ENCODE measurements at regions not wholly inside any gene's neighbourhood (a gene's known extent, or its start where the extent isn't known, plus 50 kb on each side); places are given as distances from the start of the nearest gene placed in this dataset.

DNA sequence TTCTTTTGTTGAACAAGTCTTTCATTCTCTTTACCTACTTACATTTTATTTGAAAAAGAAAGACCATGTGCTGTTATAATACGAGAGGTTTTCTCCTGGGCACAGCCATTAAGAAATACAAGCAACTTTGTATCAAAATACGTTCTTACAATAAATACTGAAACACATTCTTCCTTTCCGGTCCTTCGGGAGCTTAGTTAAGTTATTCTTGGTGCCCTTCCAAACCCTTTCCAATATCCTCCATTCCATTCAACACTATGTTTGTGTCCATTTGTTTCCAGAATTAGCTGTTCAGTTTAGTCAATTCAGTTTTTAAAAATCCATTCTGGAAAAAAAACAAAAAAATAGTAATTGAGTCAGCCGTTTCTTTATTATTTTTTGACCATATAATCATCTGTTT lies 746.8 kb upstream of the SLC10A2 start:
- H3F3A ChIP-seq (ENCODE audit: low read length, unreplicated experiment), result no peaks in the 10 kb centered on the region
- no peak overlapping the region for H3K4me3 ChIP-seq (ENCODE audit: low read length)
- no peak overlapping the region for H3K4me2 ChIP-seq (ENCODE audit: low read length)
- BruUV-seq (replicated peaks), result no TSS peak
- TF ChIP-seq CTCF (conservative IDR thresholded peaks at IDR 0.05; ENCODE audit: low read depth, low read length) (no peak), EZH2phosphoT487 (IDR thresholded peaks at IDR 0.05; ENCODE audit: borderline replicate concordance, low read length) (no peak), EZH2 (IDR thresholded peaks at IDR 0.05; ENCODE audit: low read length, unreplicated experiment) (no peak)
- H3K9me2 ChIP-seq (replicated peaks; ENCODE audit: low read length), result no peaks in the 10 kb centered on the region
- DNase-seq (no peak), ATAC-seq (no peak)
- no peaks in the 10 kb centered on the region for H4K20me1 ChIP-seq (ENCODE audit: low read length)
- no peaks in the 10 kb centered on the region for H3K4me1 ChIP-seq (ENCODE audit: insufficient read depth, low read length)
- intact Hi-C loops (cut with micrococcal nuclease), result no loop called here
- no peaks in the 10 kb centered on the region for H3K79me2 ChIP-seq (ENCODE audit: low read length)
- POLR2A ChIA-PET (ENCODE audit: unreplicated experiment), result no interaction called here
- H3K9ac ChIP-seq (ENCODE audit: low read length), result no peak overlapping the region
- H3K36me3 ChIP-seq (ENCODE audit: low read depth, low read length), result no peaks in the 10 kb centered on the region
- CTCF ChIA-PET, result no interaction called here
- H3K27ac ChIP-seq (ENCODE audit: low read length), result no peak overlapping the region
- no peaks in the 10 kb centered on the region for H3K27me3 ChIP-seq (ENCODE audit: low read length)
- H2AFZ ChIP-seq (ENCODE audit: low read length), result no peak overlapping the region
- no peaks in the 10 kb centered on the region for H3K9me3 ChIP-seq (ENCODE audit: low read length)

DNA sequence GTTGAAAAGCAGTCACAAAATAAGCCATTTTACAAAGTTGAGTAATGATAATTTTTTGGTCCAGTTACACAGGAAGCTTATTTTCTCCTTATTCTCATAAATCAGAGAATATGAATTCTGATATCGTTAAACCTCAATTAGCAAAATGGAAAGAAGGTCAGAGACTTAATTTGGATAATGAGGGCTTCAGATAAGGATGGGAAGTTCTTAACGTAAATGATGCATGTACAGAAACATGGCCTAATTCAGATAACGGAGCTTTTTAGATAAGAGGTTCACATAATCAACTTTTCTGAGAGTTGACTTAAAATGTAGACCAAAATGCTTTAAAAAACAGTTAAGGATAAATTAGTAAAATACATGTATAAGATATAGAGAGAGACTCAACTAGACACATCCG lies 746.3 kb upstream of the SLC10A2 start:
- Histone ChIP-seq H3K4me3 (ENCODE audit: low read length) (no peak overlapping the region), H3K9me3 (ENCODE audit: low read length) (no peaks in the 10 kb centered on the region), H3K79me2 (ENCODE audit: low read length) (no peaks in the 10 kb centered on the region), H3K9ac (ENCODE audit: low read length) (no peak overlapping the region), H3F3A (ENCODE audit: low read length, unreplicated experiment) (no peaks in the 10 kb centered on the region), H3K9me2 (replicated peaks; ENCODE audit: low read length) (no peaks in the 10 kb centered on the region), H3K4me1 (ENCODE audit: insufficient read depth, low read length) (no peaks in the 10 kb centered on the region), H3K27ac (ENCODE audit: low read length) (no peak overlapping the region), H3K4me2 (ENCODE audit: low read length) (no peak overlapping the region), H3K36me3 (ENCODE audit: low read depth, low read length) (no peaks in the 10 kb centered on the region), H4K20me1 (ENCODE audit: low read length) (no peaks in the 10 kb centered on the region), H2AFZ (ENCODE audit: low read length) (no peak overlapping the region), H3K27me3 (ENCODE audit: low read length) (no peaks in the 10 kb centered on the region)
- ATAC-seq (no peak), DNase-seq (no peak)
- ChIA-PET CTCF (no interaction called here), POLR2A (ENCODE audit: unreplicated experiment) (no interaction called here)
- no peak for TF ChIP-seq CTCF (conservative IDR thresholded peaks at IDR 0.05; ENCODE audit: low read depth, low read length)
- TF ChIP-seq EZH2 (IDR thresholded peaks at IDR 0.05; ENCODE audit: low read length, unreplicated experiment), result no peak
- TF ChIP-seq EZH2phosphoT487 (IDR thresholded peaks at IDR 0.05; ENCODE audit: borderline replicate concordance, low read length), result no peak
- intact Hi-C loops (cut with micrococcal nuclease), result no loop called here
- no TSS peak for BruUV-seq (replicated peaks)

DNA sequence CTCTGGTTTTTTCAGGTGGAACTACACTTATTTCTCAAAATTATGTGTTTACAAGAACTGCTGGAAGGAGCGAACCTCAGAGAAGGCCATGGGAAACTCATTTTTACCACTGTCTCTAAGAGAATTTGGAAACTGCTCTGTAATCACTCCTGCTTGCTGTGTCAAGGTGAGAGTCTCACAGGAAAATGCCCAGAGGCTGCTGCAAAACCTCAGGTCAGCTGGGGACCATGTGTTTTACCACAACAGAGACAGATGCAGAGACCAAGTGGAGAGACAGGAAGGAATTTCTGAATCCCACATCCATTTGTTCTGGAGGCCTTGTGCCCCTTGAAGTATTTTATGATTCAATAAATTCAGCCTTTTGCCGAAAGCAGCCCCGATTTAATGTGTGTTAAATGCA lies 743.8 kb upstream of the SLC10A2 start:
- no peak overlapping the region for H3K9ac ChIP-seq (ENCODE audit: low read length)
- intact Hi-C loops (cut with micrococcal nuclease), result no loop called here
- no peaks in the 10 kb centered on the region for H3K27me3 ChIP-seq (ENCODE audit: low read length)
- ATAC-seq, result no peak
- no peak for DNase-seq
- H3K4me2 ChIP-seq (ENCODE audit: low read length), result no peak overlapping the region
- H3F3A ChIP-seq (ENCODE audit: low read length, unreplicated experiment), result no peaks in the 10 kb centered on the region
- no peaks in the 10 kb centered on the region for H4K20me1 ChIP-seq (ENCODE audit: low read length)
- CTCF ChIA-PET, result no interaction called here
- no peaks in the 10 kb centered on the region for H3K9me2 ChIP-seq (replicated peaks; ENCODE audit: low read length)
- no peaks in the 10 kb centered on the region for H3K9me3 ChIP-seq (ENCODE audit: low read length)
- POLR2A ChIA-PET (ENCODE audit: unreplicated experiment), result no interaction called here
- H2AFZ ChIP-seq (ENCODE audit: low read length), result no peak overlapping the region
- H3K27ac ChIP-seq (ENCODE audit: low read length), result no peak overlapping the region
- no peaks in the 10 kb centered on the region for H3K79me2 ChIP-seq (ENCODE audit: low read length)
- BruUV-seq (replicated peaks), result no TSS peak
- no peaks in the 10 kb centered on the region for H3K4me1 ChIP-seq (ENCODE audit: insufficient read depth, low read length)
- no peaks in the 10 kb centered on the region for H3K36me3 ChIP-seq (ENCODE audit: low read depth, low read length)
- TF ChIP-seq EZH2phosphoT487 (IDR thresholded peaks at IDR 0.05; ENCODE audit: borderline replicate concordance, low read length) (no peak), CTCF (conservative IDR thresholded peaks at IDR 0.05; ENCODE audit: low read depth, low read length) (no peak), EZH2 (IDR thresholded peaks at IDR 0.05; ENCODE audit: low read length, unreplicated experiment) (no peak)
- H3K4me3 ChIP-seq (ENCODE audit: low read length), result no peak overlapping the region
